HCT116 (cell line): ENCODE measurements at regions not wholly inside any gene's neighbourhood (a gene's known extent, or its start where the extent isn't known, plus 50 kb on each side); places are given as distances from the start of the nearest gene placed in this dataset.

Source experiments
- ATAC-seq: fragments of 200-7000 bp; cut with Tn5 transposase; 2 replicates; pipeline ENCODE4 v1.9.1; 2020; ENCODE audit warnings: mild to moderate bottlenecking, moderate library complexity
- BruUV-seq: library from RNA; stranded (reverse); fragments of 400-500 nt; replicated peaks from 2 replicates; lab custom pipeline; 2021; lab: Mats Ljungman, UMichigan
- CTCF ChIA-PET: fragments of 300-600 bp; sonication (Branson Sonifier 250); formaldehyde crosslinking; loops from one replicate; lab custom pipeline; 2021; ENCODE audit warnings: antibody characterized with exemption; lab: Charles Lee
- POLR2A ChIA-PET: fragments of 300-600, 350-600 bp; sonication (Branson Sonifier 250); formaldehyde crosslinking; loops from one replicate; lab custom pipeline; 2021; ENCODE audit warnings: antibody characterized with exemption; lab: Charles Lee
- RAD21 ChIA-PET, 2 experiments: fragments of 300-600 bp; sonication (Branson Sonifier 250); formaldehyde crosslinking; loops; one replicate each; lab custom pipeline; 2023; ENCODE audit warnings: low total read pairs in 2 of 2; ENCODE audit not compliant: uncharacterized antibody in 2 of 2, unreplicated experiment in 2 of 2, low non-redundant PET in 1 of 2; lab: Charles Lee
- DNase-seq: peaks from one replicate; pipeline ENCODE4 v3.0.0-alpha.2; 2010; ENCODE audit warnings: low read depth, low spot score
- H2AFZ ChIP-seq: fragments of 200-600 bp; shearing (Covaris generic), sonication (generic); 2 replicates; pipeline ENCODE4 v1.6.1; 2017; ENCODE audit warnings: low read depth, mixed run types, mixed read lengths, antibody characterized with exemption, low read length; ENCODE audit not compliant: poor library complexity, severe bottlenecking
- H3K27ac ChIP-seq: 2 replicates; pipeline ENCODE4 v1.5.1; 2012; ENCODE audit warnings: low read depth, low read length
- H3K27me3 ChIP-seq: fragments of 200-600 bp; sonication (generic); 2 replicates; pipeline ENCODE4 v1.6.1; 2016; ENCODE audit warnings: mixed run types, low read length, mixed read lengths; ENCODE audit not compliant: insufficient read depth
- H3K36me3 ChIP-seq, 2 experiments: fragments of 200-500 bp in 1 of 2; fragments of 200-600 bp in 1 of 2; sonication (Bioruptor generic) in 1 of 2; sonication (generic) in 1 of 2; 2 replicates each; pipeline versions ENCODE4 v1.5.1 to v1.6.1; 2014 to 2016; ENCODE audit warnings: low read length in 2 of 2, inconsistent platforms in 1 of 2, mixed read lengths in 1 of 2, mixed run types in 1 of 2; ENCODE audit not compliant: insufficient read depth in 2 of 2, control insufficient read depth in 1 of 2
- H3K4me1 ChIP-seq, 2 experiments: fragments of 200-600 bp in 1 of 2; sonication (generic) in 1 of 2; 2 replicates each; pipeline versions ENCODE4 v1.5.1 to v1.6.1; 2012 to 2017; ENCODE audit warnings: low read length in 2 of 2, inconsistent platforms in 1 of 2, mild to moderate bottlenecking in 1 of 2, mixed read lengths in 1 of 2, mixed run types in 1 of 2, moderate library complexity in 1 of 2; ENCODE audit not compliant: insufficient read depth in 2 of 2, control insufficient read depth in 1 of 2
- H3K4me2 ChIP-seq: fragments of 200-600 bp; sonication (generic); 2 replicates; pipeline ENCODE4 v1.6.1; 2017; ENCODE audit warnings: mixed run types, low read length, mixed read lengths
- H3K4me3 ChIP-seq, 2 experiments: fragments of 200-600 bp in 1 of 2; sonication (generic) in 1 of 2; replicated peaks in 1 of 2; 2 replicates each; pipeline ENCODE4 v1.5.1; 2011 to 2016; ENCODE audit warnings: low read length in 2 of 2, control low read depth in 1 of 2, low read depth in 1 of 2, mild to moderate bottlenecking in 1 of 2, mixed read lengths in 1 of 2, mixed run types in 1 of 2
- H3K79me2 ChIP-seq: fragments of 200-600 bp; sonication (generic); 2 replicates; pipeline ENCODE4 v1.6.1; 2017; ENCODE audit warnings: mild to moderate bottlenecking, mixed run types, low read length, moderate library complexity, mixed read lengths; ENCODE audit not compliant: insufficient read depth
- H3K9ac ChIP-seq: fragments of 200-600 bp; sonication (generic); 2 replicates; pipeline ENCODE4 v1.6.1; 2016; ENCODE audit warnings: low read length, mixed read lengths
- H3K9me2 ChIP-seq: fragments of 200-600 bp; sonication (generic), shearing (Covaris generic); 2 replicates; pipeline ENCODE4 v1.6.1; 2017; ENCODE audit warnings: mixed run types, mild to moderate bottlenecking, moderate library complexity; ENCODE audit not compliant: insufficient read depth
- H3K9me3 ChIP-seq, 2 experiments: fragments of 200-500 bp in 1 of 2; fragments of 200-600 bp in 1 of 2; sonication (Bioruptor generic) in 1 of 2; sonication (generic) in 1 of 2; 2 replicates each; pipeline ENCODE4 v1.6.1; 2014 to 2017; ENCODE audit warnings: low read length in 2 of 2, mixed read lengths in 2 of 2, inconsistent platforms in 1 of 2, low read depth in 1 of 2, mild to moderate bottlenecking in 1 of 2, mixed run types in 1 of 2, moderate library complexity in 1 of 2; ENCODE audit not compliant: control insufficient read depth in 1 of 2, insufficient read depth in 1 of 2
- H4K20me1 ChIP-seq: fragments of 200-600 bp; sonication (generic), shearing (Covaris generic); 2 replicates; pipeline ENCODE4 v1.6.1; 2017; ENCODE audit warnings: mixed run types, mild to moderate bottlenecking, moderate library complexity; ENCODE audit not compliant: insufficient read depth
- ATF3 ChIP-seq: IDR thresholded peaks from 2 replicates; pipeline ENCODE4 v1.6.1; 2012
- CBX3 ChIP-seq: IDR thresholded peaks from 2 replicates; pipeline ENCODE4 v1.6.1; 2012; ENCODE audit warnings: low read depth
- CEBPB ChIP-seq: IDR thresholded peaks from 2 replicates; pipeline ENCODE4 v1.6.1; 2012; ENCODE audit warnings: low read depth
- EGR1 ChIP-seq: IDR thresholded peaks from 2 replicates; pipeline ENCODE4 v1.6.1; 2012; ENCODE audit warnings: low read depth
- JUND ChIP-seq: IDR thresholded peaks from 2 replicates; pipeline ENCODE4 v1.6.1; 2012
- MAX ChIP-seq: IDR thresholded peaks from 2 replicates; pipeline ENCODE4 v1.6.1; 2012
- POLR2AphosphoS5 ChIP-seq: IDR thresholded peaks from 2 replicates; pipeline ENCODE4 v1.6.1; 2011; ENCODE audit warnings: mild to moderate bottlenecking, low read depth, low read length, moderate library complexity
- SIN3A ChIP-seq: IDR thresholded peaks from 2 replicates; pipeline ENCODE4 v1.6.1; 2012; ENCODE audit warnings: low read depth
- SP1 ChIP-seq: IDR thresholded peaks from 2 replicates; pipeline ENCODE4 v1.6.1; 2012; ENCODE audit warnings: low read depth
- SRF ChIP-seq: IDR thresholded peaks from 2 replicates; pipeline ENCODE4 v1.6.1; 2012; ENCODE audit warnings: low read depth
- YY1 ChIP-seq: IDR thresholded peaks from 2 replicates; pipeline ENCODE4 v1.6.1; 2011; ENCODE audit warnings: low read length, low read depth, moderate library complexity, mild to moderate bottlenecking; ENCODE audit not compliant: insufficient replicate concordance; ENCODE audit errors: extremely low read depth
- ZBTB33 ChIP-seq: IDR thresholded peaks from 2 replicates; pipeline ENCODE4 v1.6.1; 2011; ENCODE audit warnings: mild to moderate bottlenecking, low read length, moderate library complexity; ENCODE audit not compliant: insufficient replicate concordance; ENCODE audit errors: extremely low read depth
- ZFX ChIP-seq: fragments of 450-650 bp; IDR thresholded peaks from 2 replicates; pipeline ENCODE4 v1.6.1; 2017
- intact Hi-C: fragments of 100-400 bp; cut with micrococcal nuclease; formaldehyde crosslinking; loops from 2 replicates; pipeline ENCODE4 v1.10.0; 2022

GRCh38 chr2:64928813-64929212 is 60.4 kb upstream of the SLC1A4 start:
- no peak overlapping the region for H3K4me2 ChIP-seq
- no peaks in the 10 kb centered on the region for H3K9me3 ChIP-seq
- intact Hi-C loops, result no loop called here
- ATAC-seq (no peak), DNase-seq (no peak)
- H3K79me2 ChIP-seq, result no peaks in the 10 kb centered on the region
- ChIA-PET RAD21 (no interaction called here), POLR2A (no interaction called here), CTCF (no interaction called here)
- no peaks in the 10 kb centered on the region for H4K20me1 ChIP-seq
- H2AFZ ChIP-seq, result no peak overlapping the region
- H3K9me2 ChIP-seq, result no peaks in the 10 kb centered on the region
- BruUV-seq, result no TSS peak
- TF ChIP-seq ZBTB33, result no peak
- no peak for TF ChIP-seq ATF3
- no peak for TF ChIP-seq SIN3A
- TF ChIP-seq CBX3, result no peak
- TF ChIP-seq SP1, result no peak
- no peak for TF ChIP-seq SRF
- no peak for TF ChIP-seq ZFX
- TF ChIP-seq EGR1, result no peak
- TF ChIP-seq CEBPB, result no peak
- no peak for TF ChIP-seq MAX
- TF ChIP-seq JUND, result no peak
- TF ChIP-seq POLR2AphosphoS5, result no peak
- TF ChIP-seq YY1, result no peak
- H3K27me3 ChIP-seq, result no peaks in the 10 kb centered on the region
- H3K27ac ChIP-seq, result no peak overlapping the region
- H3K36me3 ChIP-seq, result no peaks in the 10 kb centered on the region
- no peak overlapping the region for H3K9ac ChIP-seq
- H3K4me1 ChIP-seq, result no peaks in the 10 kb centered on the region
- H3K4me3 ChIP-seq, result no peak overlapping the region
